HG03469 (cell line): ENCODE measurements at regions not wholly inside any gene's neighbourhood (a gene's known extent, or its start where the extent isn't known, plus 50 kb on each side); places are given as distances from the start of the nearest gene placed in this dataset.
A peak's percentile ranks its signal among the peaks of the same experiment; 100 is the strongest.
"Not testable (repeated sequence)": the region's sequence is repeated elsewhere in the genome, so short reads cannot be mapped to it uniquely, and the experiment has no call there.

ENCODE experiments used
- ATAC-seq: cut with Tn5 transposase; IDR thresholded peaks from one replicate; pipeline ENCODE4 v1.9.1; 2021; ENCODE audit warnings: mild to moderate bottlenecking, moderate library complexity, moderate number of reproducible peaks; ENCODE audit not compliant: unreplicated experiment

DNA sequence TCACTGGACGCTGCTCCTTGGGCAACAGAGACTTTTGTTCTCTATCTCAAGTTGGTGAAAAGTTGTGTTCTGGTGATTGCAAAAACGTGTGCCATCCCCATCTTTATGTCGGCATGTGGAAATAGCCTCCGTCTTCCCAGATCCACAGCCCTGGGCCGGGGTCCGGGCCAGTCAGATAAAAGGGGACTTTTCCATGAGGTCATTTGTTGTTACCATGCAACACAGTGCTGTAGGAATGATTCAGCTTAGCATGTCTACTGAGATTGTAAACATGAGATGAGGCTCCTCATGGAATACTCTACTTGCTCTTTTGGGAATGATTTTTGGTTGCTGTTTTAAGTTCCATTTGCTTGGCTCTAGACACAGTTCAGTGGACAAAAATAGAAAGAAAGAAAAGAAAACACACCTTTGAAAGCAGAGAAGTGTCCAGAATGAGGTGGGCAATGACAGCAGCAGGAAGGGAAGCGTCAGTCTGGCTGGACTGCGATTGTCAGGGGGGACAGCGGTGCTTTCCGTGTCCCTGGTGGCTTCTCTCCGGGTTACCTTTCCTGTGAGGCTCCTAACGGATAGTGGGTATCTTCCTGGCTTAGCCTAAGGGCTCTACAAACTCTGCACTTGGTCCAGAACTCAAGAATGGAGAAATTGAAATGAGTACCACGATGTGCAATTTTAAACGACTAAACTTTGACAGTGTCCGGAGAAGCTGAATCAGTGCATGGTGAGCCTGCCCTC, 91.6 kb downstream of the TEX29 start:
- no peak for ATAC-seq

DNA sequence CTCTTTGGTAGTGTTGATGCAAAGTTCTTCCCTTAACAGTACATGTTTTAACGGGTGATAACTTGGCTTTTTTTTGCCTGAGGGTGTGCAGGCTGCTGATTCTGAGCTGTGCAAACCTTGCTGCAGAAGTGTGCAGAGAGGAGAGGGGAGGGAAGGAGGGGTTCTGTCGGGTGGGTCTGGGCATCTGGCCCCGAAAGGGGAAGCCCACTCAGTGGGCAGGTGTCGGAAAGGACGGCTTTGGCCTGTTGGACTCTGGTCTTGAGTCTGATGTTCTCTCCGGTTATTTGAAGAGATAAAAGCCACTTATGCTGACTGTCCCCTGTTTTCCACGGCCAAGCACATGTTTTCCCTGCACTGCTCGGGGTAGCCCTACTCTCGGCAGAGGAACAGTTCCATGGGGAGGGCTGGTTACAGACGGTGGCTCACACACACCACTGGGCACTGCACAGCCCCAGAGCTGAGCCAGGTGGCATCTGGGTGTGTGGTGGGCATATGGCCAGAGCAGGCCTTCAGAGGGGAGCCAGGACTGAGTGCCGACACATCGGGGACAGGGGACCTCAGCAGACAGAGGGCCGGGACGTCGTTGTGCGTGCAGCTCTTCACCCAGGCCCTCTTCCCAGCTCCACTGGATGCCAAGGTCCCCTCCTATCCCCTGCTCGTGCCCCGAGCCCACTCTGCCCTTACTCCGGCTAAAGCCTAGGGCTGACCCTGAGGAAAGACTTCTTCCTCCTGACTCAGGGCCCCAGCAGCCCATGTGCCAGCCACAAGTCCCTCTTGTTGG, 93.2 kb downstream of the TEX29 start:
- no peak for ATAC-seq

DNA sequence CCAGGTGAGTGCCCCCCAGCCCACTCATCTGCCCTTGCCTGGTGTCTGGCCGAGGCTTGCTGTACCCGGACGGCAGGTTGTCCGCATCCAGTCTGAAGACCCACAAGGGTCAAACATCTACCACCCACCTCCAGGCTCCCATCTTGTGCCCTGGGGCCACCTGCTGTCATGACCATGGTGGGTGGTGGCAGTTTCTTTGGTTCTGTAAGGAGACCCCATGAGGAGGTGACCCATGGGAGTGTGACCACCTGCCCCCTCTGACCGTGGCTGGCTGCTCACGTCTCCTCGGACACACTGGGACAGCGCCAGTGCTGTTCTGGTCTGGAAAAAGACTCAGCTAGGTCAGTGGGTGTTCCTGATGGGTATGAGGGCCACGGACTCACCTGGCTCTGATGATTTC, 93.9 kb downstream of the TEX29 start:
- ATAC-seq: no peak

DNA sequence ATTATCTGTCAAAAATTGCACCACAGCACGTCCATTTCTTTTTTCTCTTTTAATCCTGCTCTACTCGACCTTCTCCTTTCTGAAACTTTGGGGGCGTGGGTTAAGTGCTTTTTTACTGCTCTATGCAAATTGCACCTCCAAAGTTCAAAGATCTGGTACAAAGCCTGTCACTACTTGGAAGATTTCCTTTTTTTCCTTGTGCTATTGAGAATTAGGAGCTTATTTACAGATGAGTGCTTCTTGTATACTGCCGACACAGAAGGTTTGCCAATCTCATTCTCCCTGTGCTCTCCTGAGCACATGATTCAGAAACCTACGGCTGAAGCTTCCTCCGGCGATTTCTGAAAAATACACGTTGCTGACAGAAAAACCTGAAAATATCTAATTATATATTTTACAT, 94.8 kb downstream of the TEX29 start:
- no peak for ATAC-seq

DNA sequence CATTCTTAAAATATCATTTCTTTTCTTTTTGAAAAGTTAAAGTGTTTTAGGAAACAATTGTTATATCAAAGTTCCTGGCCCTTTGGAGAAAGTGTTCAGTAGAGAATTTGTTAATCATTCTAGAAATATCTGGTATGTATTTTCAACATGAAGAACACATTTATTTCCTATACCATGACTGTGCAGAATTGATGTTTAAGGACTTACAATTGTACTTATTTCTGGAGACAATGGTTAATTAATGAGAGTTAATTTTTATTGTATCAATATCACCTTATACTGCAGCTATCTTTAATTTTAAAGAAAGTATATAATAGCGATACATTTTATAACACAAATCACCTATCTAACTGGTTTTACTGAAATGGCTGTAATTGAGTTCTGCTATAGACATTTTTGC, 95.3 kb downstream of the TEX29 start:
- ATAC-seq: no peak

DNA sequence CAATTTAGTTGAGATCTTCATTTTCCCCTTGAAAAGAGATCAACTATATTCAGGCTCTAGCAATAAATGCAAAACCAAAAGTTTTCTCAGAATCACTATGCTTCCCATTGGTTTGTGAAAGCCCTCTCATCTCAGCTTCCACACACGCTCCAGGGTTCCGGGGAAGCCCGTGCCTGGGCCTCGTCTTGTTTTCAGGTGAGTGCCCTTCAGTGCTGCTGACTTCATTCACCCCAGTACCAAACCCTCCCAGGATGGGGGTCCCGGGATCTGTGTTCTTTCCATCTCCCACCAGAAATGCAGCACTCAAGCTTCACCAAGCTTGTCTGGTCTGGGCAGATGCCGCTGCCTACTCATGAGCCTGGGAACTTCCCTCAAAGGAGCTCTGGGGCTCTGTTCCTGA, 97.7 kb downstream of the TEX29 start:
- no peak for ATAC-seq

DNA sequence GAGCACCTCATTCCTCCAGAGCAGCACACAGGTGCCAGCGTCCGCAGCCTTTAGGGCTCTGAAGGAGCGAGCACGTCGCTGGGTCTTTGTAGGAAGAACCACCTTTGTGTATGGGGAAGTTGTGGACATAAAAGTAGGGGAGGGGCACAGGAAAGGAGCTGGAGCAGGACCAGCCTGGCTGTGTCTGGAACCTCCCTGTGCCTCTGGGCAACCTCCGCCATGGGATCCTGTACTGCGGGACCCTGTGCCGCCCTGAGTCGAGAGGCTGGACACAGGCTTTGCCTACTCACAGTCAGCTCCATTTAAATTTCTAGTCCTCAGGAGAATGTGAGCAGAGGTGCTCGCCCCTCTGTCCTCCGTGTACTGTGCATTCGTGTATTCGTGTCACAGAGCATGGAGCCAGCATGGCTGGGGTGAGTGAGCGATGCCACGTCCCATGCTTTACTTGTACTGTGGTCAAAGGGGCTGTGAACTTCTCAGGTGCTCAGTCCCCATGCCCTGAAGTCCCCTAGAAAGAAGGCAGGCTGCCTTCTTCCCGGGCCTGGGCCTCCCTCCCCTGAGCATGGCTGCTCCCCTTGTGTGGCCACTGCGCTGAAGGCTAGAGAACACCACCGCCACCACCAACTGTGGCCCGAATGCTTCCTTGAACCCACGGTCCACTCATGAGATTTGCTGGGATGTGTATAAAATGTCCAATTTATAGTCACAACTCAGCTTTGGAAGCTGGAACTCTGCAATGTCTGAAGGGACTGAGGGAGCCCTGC, 99.9 kb downstream of the TEX29 start:
- ATAC-seq: no peak

DNA sequence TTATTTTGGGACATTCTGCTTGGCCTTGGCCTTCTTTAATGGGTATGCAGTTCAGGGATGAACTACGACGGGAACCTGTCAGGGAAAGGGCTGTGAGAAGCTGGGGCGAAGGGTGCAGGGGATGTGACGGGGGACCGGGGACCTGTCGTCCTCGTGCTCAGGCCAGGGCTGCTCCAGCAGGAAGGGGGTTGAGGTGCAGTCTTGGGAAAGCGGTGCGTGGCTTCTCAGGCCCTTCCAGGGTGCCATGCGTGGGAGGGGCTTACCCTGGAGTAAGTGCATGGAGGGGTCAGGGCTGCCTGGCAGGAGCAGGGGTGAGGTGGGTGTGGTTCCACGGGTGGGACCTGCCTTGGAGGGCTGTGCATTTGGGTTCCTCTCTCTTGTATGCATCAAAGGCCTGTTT, 100.8 kb downstream of the TEX29 start:
- ATAC-seq: no peak

DNA sequence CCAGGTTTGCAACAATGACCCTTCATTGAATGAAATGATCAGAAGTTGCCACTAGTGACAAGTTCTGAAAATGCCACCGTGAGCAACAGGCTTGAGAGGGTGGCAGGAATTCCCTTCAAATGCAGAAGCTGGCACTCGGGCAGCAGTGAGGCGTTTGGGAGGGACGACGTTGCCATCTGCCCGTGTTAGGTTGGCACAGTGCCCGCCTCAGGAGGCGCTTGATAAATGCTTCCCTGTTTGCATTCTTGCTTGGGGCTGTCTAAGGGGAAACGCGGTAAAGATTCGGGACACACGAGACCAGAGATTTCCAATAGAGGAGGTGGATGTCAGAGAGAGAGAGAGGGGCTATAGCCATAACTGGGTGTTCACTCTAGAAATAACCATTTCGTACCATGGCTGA, 101.9 kb downstream of the TEX29 start:
- no peak for ATAC-seq

DNA sequence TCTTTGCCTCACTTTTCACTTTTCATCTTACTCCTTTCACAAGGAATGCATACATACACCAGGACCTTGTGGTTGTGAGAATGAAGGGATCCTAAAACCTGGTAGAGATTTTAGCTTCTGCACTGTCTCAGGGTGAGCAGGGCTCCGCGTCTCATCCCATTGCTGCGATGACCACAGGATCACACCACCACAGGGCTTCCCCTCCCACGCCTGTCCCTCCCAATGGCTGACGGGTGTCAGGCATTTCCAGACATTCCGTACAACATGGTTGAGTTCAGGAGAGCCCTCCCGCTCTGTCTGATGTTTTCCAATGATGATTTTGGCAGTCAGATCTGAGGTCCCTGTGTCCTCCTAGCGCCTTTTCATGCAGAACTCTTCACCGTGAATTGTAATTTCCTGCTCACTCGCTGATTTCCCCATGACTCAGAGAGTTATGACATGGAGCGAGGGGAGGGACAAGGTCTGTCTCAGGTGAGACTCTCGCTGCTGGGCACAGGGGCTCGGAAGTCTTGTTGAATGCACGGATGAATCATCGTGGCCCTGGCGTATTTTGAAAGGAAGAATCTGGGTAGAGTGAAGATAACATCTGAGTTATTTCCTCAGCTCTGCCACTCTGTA, 102.8 kb downstream of the TEX29 start:
- ATAC-seq: no peak

DNA sequence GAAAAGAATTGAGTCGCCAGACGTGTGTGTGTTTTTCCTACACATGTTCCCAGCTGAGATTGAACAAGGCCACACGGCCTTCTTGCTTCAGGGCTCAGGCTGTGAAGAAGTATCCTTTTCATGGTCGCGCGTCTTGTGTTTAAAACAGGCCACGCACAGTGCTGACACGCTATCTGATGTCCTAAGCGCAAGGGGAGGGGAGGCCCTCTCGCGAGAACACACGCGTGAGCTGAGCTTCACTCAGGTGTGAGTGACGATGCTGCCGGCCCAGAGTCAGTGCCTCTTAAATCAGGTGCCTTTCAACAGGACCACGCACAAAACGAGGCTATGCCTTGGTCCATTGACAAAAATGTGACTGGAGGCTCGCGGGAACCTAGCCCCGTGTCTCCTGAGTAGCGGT, 103.7 kb downstream of the TEX29 start:
- no peak for ATAC-seq

DNA sequence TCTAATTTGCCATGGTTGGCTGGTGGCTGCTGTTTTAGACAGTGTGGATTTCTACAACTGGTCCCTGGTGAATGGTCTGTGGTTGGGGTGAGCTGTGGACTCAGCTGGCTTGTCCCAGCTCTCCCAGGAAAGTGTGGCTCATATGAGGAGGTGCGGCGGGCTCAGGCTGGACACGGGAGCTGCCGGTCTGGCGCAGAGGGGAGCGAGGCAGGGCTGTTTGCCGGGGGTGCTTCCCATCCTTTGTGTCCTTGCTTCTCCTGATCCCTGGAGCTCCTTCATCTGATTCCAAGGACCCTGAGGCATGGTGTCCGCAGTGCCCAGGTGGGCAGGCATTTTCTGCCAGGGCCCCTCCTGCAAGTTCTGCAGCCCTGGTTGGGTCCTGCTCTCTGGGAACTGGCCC, 104.9 kb downstream of the TEX29 start:
- ATAC-seq: no peak

DNA sequence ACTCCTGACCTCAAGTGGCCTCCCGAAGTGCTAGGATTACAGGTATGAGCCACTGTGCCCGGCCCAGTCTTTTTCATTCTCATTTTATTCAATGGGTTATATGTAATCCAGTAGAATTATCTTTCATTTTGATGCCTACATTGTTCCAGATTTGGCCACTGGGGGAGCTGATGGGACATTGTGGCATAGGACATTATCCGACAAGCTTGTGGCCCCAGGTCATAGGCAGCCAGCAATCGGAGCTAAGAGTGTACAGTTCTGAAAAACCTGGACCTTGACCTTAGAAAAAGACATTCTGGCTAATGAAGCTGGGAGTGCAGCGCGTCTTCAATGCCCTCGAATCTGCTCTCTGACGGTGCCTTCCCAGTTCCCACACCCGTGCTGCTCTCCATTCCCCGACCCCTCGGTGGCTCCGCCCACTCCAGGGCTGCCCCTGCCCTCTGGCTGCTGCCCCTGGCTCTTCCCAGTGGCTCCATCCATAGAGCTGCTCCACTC, 108.7 kb downstream of the TEX29 start:
- ATAC-seq: peak; percentile 69

DNA sequence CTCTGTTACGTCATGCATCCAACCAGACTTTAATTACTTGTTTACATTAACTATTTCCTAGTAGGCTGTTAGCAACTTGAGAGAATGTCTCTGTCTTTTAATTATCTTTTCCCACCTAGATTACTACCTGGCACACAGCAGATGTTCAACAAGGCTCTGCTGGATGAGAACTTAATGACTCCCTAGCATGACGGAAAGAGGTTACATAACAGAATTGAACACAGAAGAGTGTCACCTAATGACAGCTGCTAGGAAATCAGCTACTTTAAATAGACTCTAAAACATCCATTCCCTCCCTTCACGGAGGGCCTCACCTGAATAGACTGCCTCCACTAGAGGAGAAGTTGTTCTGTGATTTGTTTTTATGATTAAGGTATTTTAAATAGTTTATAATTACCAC, 110.8 kb downstream of the TEX29 start:
- ATAC-seq: no peak

DNA sequence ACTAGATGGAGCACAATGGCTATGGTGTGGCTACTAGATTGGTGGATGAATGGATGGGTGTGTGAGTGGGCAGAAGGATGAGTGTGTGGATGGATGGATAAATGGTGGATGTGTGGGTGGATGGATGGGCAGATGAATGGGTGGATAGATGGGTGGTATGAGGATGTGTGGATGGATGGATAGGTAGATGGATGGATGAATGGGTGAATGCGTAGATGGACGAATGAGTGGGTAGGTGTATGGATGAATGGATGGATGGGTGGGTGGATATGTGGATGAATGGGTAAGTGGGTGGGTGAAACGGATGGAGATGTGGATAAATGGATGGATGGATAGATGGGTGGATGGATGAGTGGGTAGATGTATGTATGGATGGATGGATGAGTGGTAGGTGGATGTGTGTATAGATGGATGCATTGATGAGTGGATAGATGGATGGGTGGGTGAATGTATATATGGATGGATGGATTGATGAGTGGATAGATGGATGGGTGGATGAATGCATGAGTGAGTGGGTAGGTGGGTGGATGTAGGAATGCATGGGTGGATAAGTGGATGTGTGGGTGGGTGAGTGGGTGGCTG, 114.2 kb downstream of the TEX29 start:
- ATAC-seq: no peak

DNA sequence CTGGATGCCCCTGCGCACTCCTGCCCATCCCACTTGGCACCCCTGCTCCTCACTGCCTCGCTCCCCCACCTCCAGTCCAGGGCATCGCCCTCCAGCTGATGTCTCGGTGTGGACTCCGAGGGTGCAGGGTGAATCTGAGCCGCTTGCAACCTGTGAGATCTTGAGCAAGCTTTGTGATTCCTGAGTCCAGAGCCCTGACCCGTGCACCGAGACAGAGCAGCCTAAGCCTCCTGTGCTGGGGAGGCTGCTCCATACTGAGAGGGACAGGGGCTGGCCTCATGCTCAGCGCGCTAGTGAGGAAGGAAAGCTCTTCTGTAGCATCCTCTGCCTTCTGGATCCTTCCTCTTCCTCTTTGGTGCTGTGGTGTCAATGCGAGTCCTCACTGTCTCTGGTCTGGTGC, 116.0 kb downstream of the TEX29 start:
- ATAC-seq: no peak

DNA sequence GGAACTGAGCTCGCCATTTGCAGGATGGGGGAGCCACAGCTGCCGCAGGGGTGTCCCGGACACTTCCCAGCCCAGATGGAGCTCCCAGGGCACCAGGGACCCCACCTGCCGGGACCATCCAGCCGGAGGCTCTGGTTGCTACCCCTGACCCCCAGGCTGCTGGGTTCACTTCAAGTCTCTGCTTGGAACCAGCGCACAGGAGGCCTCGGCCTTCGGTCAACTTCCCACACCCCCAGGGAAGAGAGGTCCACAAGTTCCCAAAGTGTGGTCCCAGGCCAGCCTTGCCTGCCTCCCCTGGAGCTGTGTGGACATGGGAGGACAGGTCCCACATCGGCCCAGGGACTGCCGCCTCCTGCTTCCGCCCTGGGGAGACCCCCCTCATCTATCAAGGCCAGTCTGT, 117.0 kb downstream of the TEX29 start:
- ATAC-seq: no peak

DNA sequence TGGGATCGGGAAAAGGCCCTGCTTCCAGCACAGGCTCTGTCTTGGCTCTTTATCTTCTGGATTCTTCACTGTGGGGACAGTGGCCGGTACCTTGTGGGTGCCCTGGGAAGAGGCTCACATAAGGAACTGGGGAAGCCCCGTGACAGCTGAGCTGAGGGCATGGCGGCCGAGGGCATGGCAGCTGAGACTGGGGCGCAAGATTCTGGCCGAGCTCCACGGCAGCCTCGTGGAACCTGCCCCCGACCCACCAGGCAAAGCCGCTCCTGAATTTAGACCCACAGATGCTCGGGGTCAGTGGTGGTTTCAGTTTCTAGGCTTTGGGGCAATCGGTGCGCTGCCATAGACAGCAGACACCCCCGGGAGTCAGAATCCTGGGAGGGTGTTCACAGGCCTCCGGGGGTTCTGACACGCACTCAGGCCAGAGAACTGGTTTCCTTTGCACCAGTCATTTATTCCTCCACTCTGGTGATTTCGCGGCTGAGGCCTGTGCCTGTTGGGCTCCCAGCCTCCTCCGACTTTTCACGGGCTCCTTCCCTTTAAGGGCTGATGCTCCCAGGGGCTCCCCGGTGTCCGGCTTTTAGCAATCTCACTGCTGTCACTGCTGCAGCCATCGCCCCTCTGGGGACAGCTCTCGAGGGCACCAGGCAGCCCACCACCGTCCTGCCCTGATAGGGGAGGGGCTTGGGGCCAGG, 117.6 kb downstream of the TEX29 start:
- ATAC-seq: no peak

DNA sequence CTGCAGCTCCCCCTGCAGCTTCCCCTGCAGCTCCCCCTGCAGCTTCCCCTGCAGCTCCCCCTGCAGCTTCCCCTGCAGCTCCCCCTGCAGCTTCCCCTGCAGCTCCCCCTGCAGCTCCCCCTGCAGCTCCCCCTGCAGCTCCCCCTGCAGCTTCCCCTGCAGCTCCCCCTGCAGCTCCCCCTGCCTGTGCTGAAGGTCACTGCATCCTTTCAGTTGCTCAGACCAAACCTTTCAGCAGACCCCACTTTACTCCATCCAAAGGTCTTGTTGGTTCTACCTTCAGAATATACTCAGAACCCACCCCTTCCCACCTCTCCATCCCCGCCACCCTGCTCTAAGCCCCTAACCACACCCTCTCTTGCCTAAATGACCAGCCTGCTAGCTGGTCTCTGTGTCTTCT, 120.0 kb downstream of the TEX29 start:
- not testable (repeated sequence) for ATAC-seq

DNA sequence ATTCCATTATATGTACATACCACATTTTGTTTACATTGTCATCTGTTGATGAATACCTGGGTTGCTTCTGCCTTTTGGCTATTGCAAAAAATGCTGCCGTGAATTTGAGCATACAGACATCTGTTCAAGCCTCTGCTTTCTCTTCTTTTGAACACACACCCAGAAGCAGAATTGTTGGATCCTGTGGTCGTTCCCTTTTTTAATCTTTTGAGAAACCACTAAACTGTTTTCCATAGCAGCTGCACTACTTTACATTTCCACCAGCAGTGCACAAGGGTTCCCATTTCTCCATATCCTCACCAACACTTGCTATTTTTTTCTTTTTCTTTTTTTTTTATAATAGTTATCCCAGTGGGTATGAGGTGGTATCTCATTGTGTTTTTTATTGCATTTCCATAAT, 123.5 kb downstream of the TEX29 start:
- no peak for ATAC-seq
